Spinal cord (tissue), 9 donors: ENCODE measurements at regions not wholly inside any gene's neighbourhood (a gene's known extent, or its start where the extent isn't known, plus 50 kb on each side); places are given as distances from the start of the nearest gene placed in this dataset.
A peak's percentile ranks its signal among the peaks of the same experiment; 100 is the strongest.
"Not testable (repeated sequence)": the region's sequence is repeated elsewhere in the genome, so short reads cannot be mapped to it uniquely, and the experiment has no call there.

Experiments
- DNase-seq, 6 donors: peaks; one replicate each; pipeline versions ENCODE4 v3.0.0 to v3.0.0-alpha.2; 2013 to 2015; ENCODE audit warnings: low spot score in 6 of 6, low read depth in 4 of 6
- H3K27ac ChIP-seq: one replicate; pipeline ENCODE4 v1.5.1; 2013; ENCODE audit warnings: low read depth, low read length, control low read depth
- H3K27me3 ChIP-seq: one replicate; pipeline ENCODE4 v1.6.1; 2013; ENCODE audit warnings: low read length; ENCODE audit not compliant: control insufficient read depth, insufficient read depth
- H3K36me3 ChIP-seq: one replicate; pipeline ENCODE4 v1.6.1; 2013; ENCODE audit warnings: low read length; ENCODE audit not compliant: control insufficient read depth, insufficient read depth
- H3K4me1 ChIP-seq: one replicate; pipeline ENCODE4 v1.6.1; 2013; ENCODE audit warnings: low read length; ENCODE audit not compliant: control insufficient read depth, insufficient read depth
- H3K4me3 ChIP-seq: one replicate; pipeline ENCODE4 v1.5.1; 2013; ENCODE audit warnings: low read depth, low read length, control low read depth
- H3K9me3 ChIP-seq: one replicate; pipeline ENCODE4 v1.6.1; 2013; ENCODE audit warnings: low read length; ENCODE audit not compliant: control insufficient read depth, insufficient read depth
- WGBS: methylation state at CpG from one replicate; pipeline ENCODE4 v1.1.5; 2013; ENCODE audit warnings: missing lambda C conversion rate; ENCODE audit not compliant: insufficient coverage; 5-methylcytosine and 5-hydroxymethylcytosine counted together
- donor health status: healthy.

DNA sequence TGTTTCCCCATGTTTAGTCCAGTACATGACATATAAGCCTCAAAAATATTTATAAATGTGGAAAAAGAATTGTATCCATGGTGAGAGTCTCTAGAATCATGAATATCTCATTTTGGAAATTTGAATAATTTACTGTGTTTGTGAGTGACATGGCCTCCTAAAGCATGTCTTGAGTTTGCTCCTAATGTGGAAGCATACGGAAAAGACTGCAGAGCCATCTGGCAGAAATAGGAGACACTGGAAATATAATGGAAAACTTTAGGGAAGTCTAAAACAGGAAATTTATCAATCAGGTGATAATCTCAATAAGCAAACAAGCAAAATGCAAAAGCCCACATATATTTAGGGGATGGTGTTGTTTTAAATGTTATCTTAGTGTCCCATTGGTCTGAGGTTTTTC is 465.0 kb downstream of the TDRD3 start:
- no peaks in the 10 kb centered on the region for H3K36me3 ChIP-seq
- H3K4me1 ChIP-seq: no peaks in the 10 kb centered on the region
- H3K27me3 ChIP-seq: no peaks in the 10 kb centered on the region
- DNase-seq: peak in 1 of 6 donors; percentile 6
- WGBS: no CpG with 5 or more reads among the region's 1 CpG
- peaks cover 2% of the 10 kb centered on the region for H3K9me3 ChIP-seq
- no peak overlapping the region for H3K4me3 ChIP-seq
- H3K27ac ChIP-seq: no peak overlapping the region

DNA sequence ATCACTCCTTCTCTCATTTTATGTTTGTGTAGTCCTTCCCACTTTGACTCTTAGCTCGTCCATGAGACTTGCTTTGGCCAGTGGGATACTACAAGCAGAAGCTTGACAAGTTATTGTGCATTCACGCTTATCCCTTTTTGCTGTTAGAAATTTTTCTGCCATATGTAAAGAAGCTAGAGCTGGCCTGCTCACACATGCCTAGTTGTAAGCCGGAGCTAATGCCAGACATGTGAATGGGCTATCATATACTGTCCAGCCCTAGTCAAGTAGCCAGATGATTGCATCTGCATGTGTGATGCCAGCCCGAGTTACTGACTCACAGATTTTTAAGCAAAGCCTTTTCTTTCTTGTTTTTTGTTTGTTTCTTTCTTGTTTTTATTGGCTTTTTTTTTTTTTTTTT is 460.7 kb downstream of the TDRD3 start:
- no peaks in the 10 kb centered on the region for H3K27me3 ChIP-seq
- 90% methylated on average over 3 of the region's 4 CpGs for WGBS
- DNase-seq: no peak
- no peak overlapping the region for H3K27ac ChIP-seq
- peaks cover 1% of the 10 kb centered on the region for H3K9me3 ChIP-seq
- no peak overlapping the region for H3K4me3 ChIP-seq
- H3K4me1 ChIP-seq: no peaks in the 10 kb centered on the region
- no peaks in the 10 kb centered on the region for H3K36me3 ChIP-seq

DNA sequence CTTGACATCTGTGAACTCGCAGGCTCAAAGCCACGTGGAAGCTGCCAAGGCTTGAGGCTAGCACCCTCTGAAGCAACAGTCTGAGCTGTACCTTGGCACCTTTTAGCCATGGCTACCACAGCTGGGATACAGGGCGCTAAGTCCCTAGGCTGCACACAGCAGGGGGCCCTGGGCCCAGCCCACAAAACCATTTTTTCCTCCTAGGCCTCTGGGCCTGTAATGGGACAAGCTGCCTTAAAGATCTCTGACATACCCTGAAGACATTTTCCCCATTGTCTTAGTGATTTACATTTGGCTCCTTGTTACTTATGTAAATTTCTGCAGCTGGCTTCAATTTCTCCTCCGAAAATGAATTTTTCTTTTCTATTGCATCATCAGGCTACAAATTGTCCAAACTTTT is 455.9 kb downstream of the TDRD3 start:
- DNase-seq: no peak
- no peaks in the 10 kb centered on the region for H3K4me1 ChIP-seq
- H3K4me3 ChIP-seq: no peak overlapping the region
- no peaks in the 10 kb centered on the region for H3K36me3 ChIP-seq
- H3K27me3 ChIP-seq: no peaks in the 10 kb centered on the region
- no peak overlapping the region for H3K27ac ChIP-seq
- 98% methylated on average over 4 of the region's 4 CpGs for WGBS
- peaks cover 2% of the 10 kb centered on the region for H3K9me3 ChIP-seq

DNA sequence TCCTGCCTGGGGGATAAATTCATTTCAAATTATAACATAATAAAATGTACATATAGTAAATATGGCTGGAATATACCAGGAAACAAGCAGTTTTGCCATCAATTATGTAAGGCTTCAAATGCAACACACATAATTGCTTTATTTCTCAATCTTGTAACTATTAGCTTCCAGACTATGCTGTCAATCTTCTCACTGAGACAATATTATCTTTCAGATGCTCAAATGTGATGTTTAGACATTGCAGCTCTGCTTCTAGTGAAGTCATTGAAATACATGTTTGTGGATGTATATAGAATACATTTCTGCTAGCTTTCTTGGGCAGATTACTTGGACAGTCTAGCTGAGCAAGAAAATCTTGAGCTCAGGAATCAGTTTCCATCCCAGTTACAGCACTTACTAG is 454.4 kb downstream of the TDRD3 start:
- Histone ChIP-seq H3K4me3 (no peak overlapping the region), H3K36me3 (no peaks in the 10 kb centered on the region), H3K27me3 (no peaks in the 10 kb centered on the region), H3K9me3 (peaks cover 5% of the 10 kb centered on the region), H3K27ac (no peak overlapping the region), H3K4me1 (no peaks in the 10 kb centered on the region)
- DNase-seq: no peak

DNA sequence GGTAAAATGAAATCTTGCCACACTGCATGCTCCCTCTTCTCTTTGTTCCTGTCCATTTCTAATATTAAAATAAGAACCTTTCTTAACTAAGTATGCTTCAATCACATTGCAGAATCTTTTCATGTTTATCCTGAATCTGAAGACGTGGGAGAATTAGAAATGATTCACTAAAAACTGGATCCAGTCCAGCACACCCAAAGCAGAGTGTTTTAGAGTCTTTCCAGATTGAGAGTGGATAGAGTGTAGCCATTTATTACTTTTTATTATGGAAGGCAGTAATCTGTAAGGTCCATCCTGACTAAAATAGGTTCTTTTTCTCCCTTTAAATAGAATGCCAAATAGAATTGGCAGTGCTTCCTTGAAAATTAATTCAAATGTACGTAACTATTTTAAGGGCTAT is 453.5 kb downstream of the TDRD3 start:
- no peaks in the 10 kb centered on the region for H3K36me3 ChIP-seq
- peaks cover 5% of the 10 kb centered on the region for H3K9me3 ChIP-seq
- DNase-seq: no peak
- no peaks in the 10 kb centered on the region for H3K4me1 ChIP-seq
- H3K4me3 ChIP-seq: no peak overlapping the region
- no CpG with 5 or more reads among the region's 2 CpGs for WGBS
- no peak overlapping the region for H3K27ac ChIP-seq
- H3K27me3 ChIP-seq: no peaks in the 10 kb centered on the region

DNA sequence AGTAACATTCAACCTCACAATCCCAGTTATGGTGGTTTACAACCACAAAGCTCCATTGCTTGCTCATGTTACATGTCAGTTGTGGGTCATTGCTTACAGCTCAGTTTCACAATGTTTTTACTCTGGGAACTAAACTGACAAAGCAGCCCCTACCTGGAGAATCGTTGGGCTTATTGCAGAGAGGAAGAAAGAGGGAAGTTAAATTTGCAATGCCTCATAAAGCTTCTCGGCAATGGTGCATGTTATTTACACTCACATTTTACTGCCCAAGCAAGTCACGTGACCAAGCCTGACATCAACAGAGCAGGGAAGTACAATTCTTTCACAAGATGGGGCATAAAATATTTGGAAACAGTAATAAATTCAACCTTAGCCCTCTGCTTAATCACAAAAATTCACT is 441.6 kb downstream of the TDRD3 start:
- Histone ChIP-seq H3K36me3 (no peaks in the 10 kb centered on the region), H3K27me3 (no peaks in the 10 kb centered on the region), H3K9me3 (peaks cover 1% of the 10 kb centered on the region), H3K4me1 (no peaks in the 10 kb centered on the region), H3K27ac (no peak overlapping the region), H3K4me3 (no peak overlapping the region)
- WGBS: no CpG with 5 or more reads among the region's 3 CpGs
- peak in 1 of 6 donors; percentile 49 for DNase-seq

DNA sequence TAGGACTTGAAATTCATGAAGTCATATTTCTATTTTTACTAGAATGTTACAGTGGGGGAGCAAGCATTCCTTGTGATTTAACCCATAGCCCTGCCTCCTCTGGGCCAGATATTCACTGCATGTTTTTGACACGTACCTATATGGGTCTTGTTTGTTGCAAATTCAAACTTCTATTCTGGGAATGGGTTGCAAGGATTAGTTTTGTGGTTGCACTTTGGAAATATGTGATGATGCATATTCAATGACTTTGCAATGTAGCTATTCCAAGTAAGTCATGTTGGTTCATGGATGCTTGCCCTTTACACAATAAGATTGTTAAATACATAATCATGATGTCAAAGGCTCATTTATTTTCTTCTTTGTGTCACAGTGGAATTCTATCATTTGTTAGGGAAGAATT is 440.8 kb downstream of the TDRD3 start:
- WGBS: no CpG with 5 or more reads among the region's 1 CpG
- H3K9me3 ChIP-seq: no peaks in the 10 kb centered on the region
- H3K36me3 ChIP-seq: no peaks in the 10 kb centered on the region
- no peak overlapping the region for H3K4me3 ChIP-seq
- H3K27me3 ChIP-seq: no peaks in the 10 kb centered on the region
- H3K4me1 ChIP-seq: no peaks in the 10 kb centered on the region
- H3K27ac ChIP-seq: no peak overlapping the region
- peak in 1 of 6 donors; percentile 45 for DNase-seq

DNA sequence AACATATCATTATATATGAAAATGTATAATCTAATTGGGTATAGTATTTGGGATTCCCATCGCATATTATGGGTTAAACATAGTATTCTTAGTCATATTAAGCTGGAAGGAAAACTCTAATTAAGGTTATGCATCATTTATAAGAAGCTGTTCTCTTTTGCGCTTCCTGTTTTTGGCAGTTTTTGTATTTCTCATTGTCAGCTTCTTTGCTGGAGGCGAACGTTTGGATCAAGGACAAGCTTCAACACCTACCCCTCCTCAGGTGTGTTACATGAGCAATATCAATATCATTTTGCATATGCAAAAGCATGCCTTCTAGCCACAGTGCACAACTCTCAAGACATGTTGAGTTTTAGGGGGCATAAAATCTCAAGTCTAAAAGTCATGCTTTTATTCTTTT is 439.8 kb downstream of the TDRD3 start:
- peak in 1 of 6 donors; percentile 47 for DNase-seq
- no peaks in the 10 kb centered on the region for H3K9me3 ChIP-seq
- no peak overlapping the region for H3K27ac ChIP-seq
- H3K27me3 ChIP-seq: no peaks in the 10 kb centered on the region
- WGBS: 80% methylated on average over 3 of the region's 4 CpGs
- no peaks in the 10 kb centered on the region for H3K36me3 ChIP-seq
- no peak overlapping the region for H3K4me3 ChIP-seq
- H3K4me1 ChIP-seq: no peaks in the 10 kb centered on the region

DNA sequence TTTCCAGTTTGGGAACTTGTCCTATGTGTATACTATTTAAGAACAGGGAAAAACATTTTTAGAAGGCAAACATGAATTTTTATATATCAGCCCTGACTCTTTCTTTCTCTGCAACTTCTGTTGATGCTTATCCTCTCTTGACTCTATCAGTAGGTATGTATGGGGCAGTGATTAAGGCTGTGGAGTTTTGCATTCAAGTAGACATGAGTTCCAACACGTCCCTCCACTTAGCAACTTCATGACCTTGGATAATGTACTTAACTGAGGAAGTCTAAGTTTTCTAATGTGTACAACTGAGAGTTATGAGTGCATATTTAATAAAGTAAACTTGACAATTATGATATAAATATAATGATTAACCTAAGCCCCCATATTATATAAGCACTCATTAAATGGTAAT is 414.6 kb downstream of the TDRD3 start:
- Histone ChIP-seq H3K27me3 (no peaks in the 10 kb centered on the region), H3K9me3 (no peaks in the 10 kb centered on the region), H3K27ac (no peak overlapping the region), H3K36me3 (no peaks in the 10 kb centered on the region), H3K4me1 (no peaks in the 10 kb centered on the region), H3K4me3 (no peak overlapping the region)
- WGBS: no CpG with 5 or more reads among the region's 1 CpG
- DNase-seq: no peak

DNA sequence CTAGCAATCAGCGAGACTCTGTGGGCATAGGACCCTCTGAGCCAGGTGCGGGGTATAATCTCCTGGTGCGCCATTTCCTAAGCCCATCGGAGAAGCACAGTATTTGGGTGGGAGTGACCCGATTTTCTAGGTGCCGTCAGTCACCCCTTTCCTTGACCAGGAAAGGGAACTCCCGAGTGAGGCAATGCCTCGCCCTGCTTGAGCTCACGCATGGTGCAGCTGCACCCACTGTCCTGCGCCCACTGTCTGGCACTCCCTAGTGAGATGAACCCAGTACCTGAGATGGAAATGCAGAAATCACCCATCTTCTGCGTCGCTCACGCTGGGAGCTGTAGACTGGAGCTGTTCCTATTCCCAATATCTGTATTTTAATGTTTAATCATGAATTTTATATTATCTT is 408.6 kb downstream of the TDRD3 start:
- H3K4me1 ChIP-seq, H3K4me3 ChIP-seq, H3K9me3 ChIP-seq, H3K27me3 ChIP-seq, DNase-seq, H3K36me3 ChIP-seq, H3K27ac ChIP-seq: not testable (repeated sequence)
- whole genome bisulfite sequencing: 97% methylated on average over 9 of the region's 13 CpGs
